OCI-LY7 (cell line): ENCODE measurements at regions not wholly inside any gene's neighbourhood (a gene's known extent, or its start where the extent isn't known, plus 50 kb on each side); places are given as distances from the start of the nearest gene placed in this dataset.
"Not testable (repeated sequence)": the region's sequence is repeated elsewhere in the genome, so short reads cannot be mapped to it uniquely, and the experiment has no call there.

Experiments
- BruUV-seq: library from RNA; stranded (reverse); fragments of 400-500 nt; replicated peaks from 2 replicates; lab custom pipeline; 2021; lab: Mats Ljungman, UMichigan
- CTCF ChIA-PET: fragments of 300-600 bp; sonication (Branson Sonifier 250); formaldehyde crosslinking; loops from one replicate; lab custom pipeline; 2022; ENCODE audit warnings: antibody characterized with exemption; ENCODE audit not compliant: unreplicated experiment; lab: Charles Lee
- POLR2A ChIA-PET: fragments of 300-600 bp; sonication (Branson Sonifier 250); formaldehyde crosslinking; loops from one replicate; lab custom pipeline; 2022; ENCODE audit warnings: antibody characterized with exemption; lab: Charles Lee
- DNase-seq: peaks from one replicate; pipeline ENCODE4 v3.0.0-alpha.2; 2015; ENCODE audit warnings: low spot score
- H2AFZ ChIP-seq: fragments of 200-600 bp; sonication (generic), shearing (Covaris generic); 2 replicates; pipeline ENCODE4 v1.6.1; 2014; ENCODE audit warnings: mild to moderate bottlenecking, antibody characterized with exemption, low read length, moderate library complexity
- H3K27ac ChIP-seq: fragments of 200-600 bp; sonication (generic); 2 replicates; pipeline ENCODE4 v1.5.1; 2014; ENCODE audit warnings: mixed run types, low read depth, mild to moderate bottlenecking, moderate library complexity, low read length, inconsistent platforms; ENCODE audit not compliant: poor library complexity, severe bottlenecking
- H3K36me3 ChIP-seq: fragments of 200-600 bp; sonication (generic); 2 replicates; pipeline ENCODE4 v1.6.1; 2014; ENCODE audit warnings: mild to moderate bottlenecking, antibody characterized with exemption, low read length, moderate library complexity, mixed read lengths; ENCODE audit not compliant: insufficient read depth
- H3K4me1 ChIP-seq: fragments of 200-600 bp; sonication (generic); 2 replicates; pipeline ENCODE4 v1.5.1; 2014; ENCODE audit warnings: mild to moderate bottlenecking, low read length; ENCODE audit not compliant: insufficient read depth, poor library complexity, severe bottlenecking
- H3K4me2 ChIP-seq: fragments of 200-600 bp; sonication (generic); 2 replicates; pipeline ENCODE4 v1.6.1; 2014; ENCODE audit warnings: mild to moderate bottlenecking, low read length
- H3K4me3 ChIP-seq: fragments of 200-600 bp; sonication (generic); 2 replicates; pipeline ENCODE4 v1.5.1; 2014; ENCODE audit warnings: mild to moderate bottlenecking, low read depth, low read length; ENCODE audit not compliant: poor library complexity, severe bottlenecking
- H3K79me2 ChIP-seq: fragments of 200-600 bp; sonication (generic); 2 replicates; pipeline ENCODE4 v1.6.1; 2016; ENCODE audit warnings: low read depth, mild to moderate bottlenecking, low read length, moderate library complexity, mixed read lengths; ENCODE audit not compliant: insufficient read depth
- H3K9me2 ChIP-seq: fragments of 200-600 bp; sonication (generic); 2 replicates; pipeline ENCODE4 v1.6.1; 2016; ENCODE audit warnings: mild to moderate bottlenecking, low read length, mixed read lengths; ENCODE audit not compliant: insufficient read depth
- H3K9me3 ChIP-seq: fragments of 200-600 bp; sonication (generic); 2 replicates; pipeline ENCODE4 v1.6.1; 2014; ENCODE audit warnings: mild to moderate bottlenecking, mixed run types, low read length, mixed read lengths
- H4K20me1 ChIP-seq: fragments of 200-600 bp; sonication (generic); 2 replicates; pipeline ENCODE4 v1.6.1; 2014; ENCODE audit warnings: mild to moderate bottlenecking, antibody characterized with exemption, low read length, moderate library complexity, mixed read lengths; ENCODE audit not compliant: insufficient read depth
- CTCF ChIP-seq: fragments of 200-600 bp; sonication (generic); conservative IDR thresholded peaks from 2 replicates; pipeline ENCODE4 v1.5.1; 2014; ENCODE audit warnings: mild to moderate bottlenecking, antibody characterized with exemption, low read length, moderate library complexity, mixed read lengths
- EZH2phosphoT487 ChIP-seq: fragments of 200-600 bp; sonication (generic); IDR thresholded peaks from 2 replicates; pipeline ENCODE4 v1.6.1; 2018; ENCODE audit warnings: low read depth, borderline replicate concordance, mild to moderate bottlenecking, mixed run types, antibody characterized with exemption, low read length, moderate library complexity, mixed read lengths
- intact Hi-C: fragments of 100-400 bp; cut with micrococcal nuclease; formaldehyde crosslinking; loops from one replicate; pipeline ENCODE4 v1.10.0; 2022; ENCODE audit not compliant: unreplicated experiment

GRCh38 chr12:75694534-75695268, 183.3 kb upstream of the KRR1 start:
- no peak for TF ChIP-seq CTCF
- no peak for TF ChIP-seq EZH2phosphoT487
- Histone ChIP-seq H3K4me2 (no peak overlapping the region), H2AFZ (no peak overlapping the region), H3K9me2 (no peaks in the 10 kb centered on the region), H3K4me1 (no peaks in the 10 kb centered on the region), H3K79me2 (no peaks in the 10 kb centered on the region), H3K4me3 (no peak overlapping the region), H3K9me3 (no peaks in the 10 kb centered on the region), H3K36me3 (no peaks in the 10 kb centered on the region), H3K27ac (no peak overlapping the region), H4K20me1 (no peaks in the 10 kb centered on the region)
- ChIA-PET CTCF (no interaction called here), POLR2A (no interaction called here)
- intact Hi-C loops = no loop called here
- no TSS peak for BruUV-seq
- no peak for DNase-seq

DNA sequence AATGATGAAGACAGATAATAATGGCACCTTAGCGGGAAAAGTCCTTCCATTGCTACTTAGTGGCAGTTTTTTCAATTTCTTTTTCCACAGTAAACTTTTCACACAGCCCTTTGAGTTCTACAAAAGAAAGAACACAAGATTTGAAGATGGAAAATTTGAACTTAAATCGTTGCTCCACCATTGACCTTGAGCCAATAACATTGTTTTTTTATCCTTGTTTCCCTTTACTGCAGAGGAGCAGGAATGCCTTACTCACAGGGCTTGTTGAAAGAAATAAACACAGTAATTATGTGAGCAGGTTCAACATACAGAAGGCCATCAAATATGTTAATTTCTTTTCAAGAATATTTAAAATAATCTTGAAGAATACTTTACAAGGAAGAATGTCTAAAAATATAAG, 181.5 kb upstream of the KRR1 start:
- TF ChIP-seq CTCF (no peak), EZH2phosphoT487 (no peak)
- no TSS peak for BruUV-seq
- Histone ChIP-seq H3K79me2 (no peaks in the 10 kb centered on the region), H3K27ac (no peak overlapping the region), H3K9me3 (no peaks in the 10 kb centered on the region), H3K4me2 (no peak overlapping the region), H3K4me1 (no peaks in the 10 kb centered on the region), H3K9me2 (no peaks in the 10 kb centered on the region), H3K4me3 (no peak overlapping the region), H2AFZ (no peak overlapping the region), H3K36me3 (no peaks in the 10 kb centered on the region), H4K20me1 (no peaks in the 10 kb centered on the region)
- intact Hi-C loops = no loop called here
- CTCF ChIA-PET = no interaction called here
- POLR2A ChIA-PET = no interaction called here
- no peak for DNase-seq

DNA sequence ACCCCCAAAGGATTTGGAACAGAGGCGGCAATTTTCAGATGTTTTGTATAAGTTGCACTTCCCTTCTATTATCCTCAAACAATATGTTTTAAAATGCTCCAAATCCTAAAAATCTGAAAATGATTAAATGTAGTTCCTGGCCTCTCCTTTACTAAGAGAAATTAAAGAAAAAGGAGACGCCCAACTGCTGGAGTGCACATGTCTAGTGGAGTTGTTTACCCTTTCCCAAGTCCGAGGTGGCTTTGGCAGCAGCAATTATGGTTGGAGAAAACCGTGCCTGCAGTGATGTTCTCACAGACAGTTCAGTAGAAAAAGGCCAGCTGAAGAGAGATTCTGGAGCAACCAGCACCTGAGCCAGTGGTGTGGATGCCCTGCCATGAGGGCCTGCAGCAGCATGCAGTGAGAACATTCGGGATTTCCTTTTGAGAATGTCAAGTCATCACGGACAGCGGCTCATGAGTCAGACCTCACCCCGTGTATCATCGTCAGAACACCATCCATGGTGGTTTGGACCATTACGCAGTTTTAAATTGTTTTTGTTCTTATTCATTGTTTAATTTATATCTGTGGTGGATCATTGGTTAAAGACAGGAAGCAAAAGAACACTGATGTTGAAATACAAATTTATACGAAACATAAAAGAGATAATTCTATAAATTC, 179.0 kb upstream of the KRR1 start:
- ChIA-PET CTCF (no interaction called here), POLR2A (no interaction called here)
- H3K4me1 ChIP-seq = no peaks in the 10 kb centered on the region
- no peaks in the 10 kb centered on the region for H3K36me3 ChIP-seq
- no TSS peak for BruUV-seq
- H3K27ac ChIP-seq = no peak overlapping the region
- H3K4me3 ChIP-seq = no peak overlapping the region
- intact Hi-C loops = no loop called here
- no peaks in the 10 kb centered on the region for H4K20me1 ChIP-seq
- H3K9me2 ChIP-seq = no peaks in the 10 kb centered on the region
- no peak overlapping the region for H2AFZ ChIP-seq
- no peak overlapping the region for H3K4me2 ChIP-seq
- no peaks in the 10 kb centered on the region for H3K9me3 ChIP-seq
- no peak for TF ChIP-seq EZH2phosphoT487
- no peak for TF ChIP-seq CTCF
- H3K79me2 ChIP-seq = no peaks in the 10 kb centered on the region
- DNase-seq = no peak

- BruUV-seq, H3K79me2 ChIP-seq, H3K9me3 ChIP-seq, H3K9me2 ChIP-seq, intact Hi-C loops, H4K20me1 ChIP-seq, H3K36me3 ChIP-seq, H3K4me2 ChIP-seq, H3K4me3 ChIP-seq, H3K4me1 ChIP-seq, H3K27ac ChIP-seq, H2AFZ ChIP-seq, POLR2A ChIA-PET, DNase-seq: not testable (repeated sequence)
- CTCF ChIA-PET = interaction anchor here (0.6 kb wide), 1 partner anchor 21 kb away, joined by 3 read pairs; no protein-coding TSS in a partner anchor
These were observed 174.8 kb upstream of the KRR1 start for GRCh38 chr12:75686233-75686632.
